DND-41 (cell line): ENCODE measurements at regions not wholly inside any gene's neighbourhood (a gene's known extent, or its start where the extent isn't known, plus 50 kb on each side); places are given as distances from the start of the nearest gene placed in this dataset.

Source experiments
- CTCF ChIP-seq: IDR thresholded peaks from 2 replicates; pipeline ENCODE4 v1.5.1; 2012; ENCODE audit warnings: borderline replicate concordance, low read length, moderate library complexity, mild to moderate bottlenecking; ENCODE audit not compliant: poor library complexity, severe bottlenecking; ENCODE audit errors: extremely low read depth
- EZH2 ChIP-seq: IDR thresholded peaks from 3 replicates; pipeline ENCODE4 v1.6.1; 2012; ENCODE audit warnings: borderline replicate concordance, low read depth, mild to moderate bottlenecking, moderate library complexity, low read length, inconsistent platforms; ENCODE audit not compliant: severe bottlenecking

- TF ChIP-seq CTCF (no peak), EZH2 (no peak)
These were observed 228.7 kb upstream of the GOT2 start for GRCh38 chr16:58962811-58963210.
